Mammary epithelial cell (primary cell): ENCODE measurements at regions not wholly inside any gene's neighbourhood (a gene's known extent, or its start where the extent isn't known, plus 50 kb on each side); places are given as distances from the start of the nearest gene placed in this dataset.

Source experiments
- EZH2 ChIP-seq: IDR thresholded peaks from 2 replicates; pipeline ENCODE4 v1.6.1; 2012; ENCODE audit warnings: low read length, inconsistent platforms, borderline replicate concordance
- TF ChIP-seq, protein P1 (sequence below), 2 donors: IDR thresholded peaks in 1 of 2; conservative IDR thresholded peaks in 1 of 2; 2 replicates each; pipeline ENCODE4 v1.5.1; 2011 to 2012; ENCODE audit warnings: inconsistent platforms in 2 of 2, low read length in 2 of 2, mild to moderate bottlenecking in 2 of 2, control low read depth in 1 of 2, low read depth in 1 of 2; ENCODE audit not compliant: insufficient read depth in 1 of 2; ENCODE audit errors: extremely low read depth in 1 of 2

DNA sequence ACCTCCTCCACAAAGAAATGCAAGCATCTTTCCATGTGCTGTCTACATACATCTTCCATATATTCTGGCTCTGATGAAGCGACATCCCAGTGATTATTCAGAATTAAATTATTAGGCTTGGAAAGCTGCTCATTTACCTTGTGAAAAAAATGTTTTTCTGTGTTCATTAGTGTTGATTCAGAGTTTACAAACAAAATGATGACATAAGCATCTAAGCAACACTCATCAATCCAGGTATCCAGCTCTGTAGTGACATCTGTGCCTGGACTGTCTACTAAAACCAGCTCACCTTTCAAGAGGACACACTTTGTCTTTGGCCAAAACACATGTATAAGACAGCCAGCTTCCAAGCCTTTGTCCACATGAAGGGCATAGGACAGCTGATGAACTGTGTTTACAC is 51.1 kb upstream of the SPATA31C2 start:
- TF ChIP-seq, protein P1, sequence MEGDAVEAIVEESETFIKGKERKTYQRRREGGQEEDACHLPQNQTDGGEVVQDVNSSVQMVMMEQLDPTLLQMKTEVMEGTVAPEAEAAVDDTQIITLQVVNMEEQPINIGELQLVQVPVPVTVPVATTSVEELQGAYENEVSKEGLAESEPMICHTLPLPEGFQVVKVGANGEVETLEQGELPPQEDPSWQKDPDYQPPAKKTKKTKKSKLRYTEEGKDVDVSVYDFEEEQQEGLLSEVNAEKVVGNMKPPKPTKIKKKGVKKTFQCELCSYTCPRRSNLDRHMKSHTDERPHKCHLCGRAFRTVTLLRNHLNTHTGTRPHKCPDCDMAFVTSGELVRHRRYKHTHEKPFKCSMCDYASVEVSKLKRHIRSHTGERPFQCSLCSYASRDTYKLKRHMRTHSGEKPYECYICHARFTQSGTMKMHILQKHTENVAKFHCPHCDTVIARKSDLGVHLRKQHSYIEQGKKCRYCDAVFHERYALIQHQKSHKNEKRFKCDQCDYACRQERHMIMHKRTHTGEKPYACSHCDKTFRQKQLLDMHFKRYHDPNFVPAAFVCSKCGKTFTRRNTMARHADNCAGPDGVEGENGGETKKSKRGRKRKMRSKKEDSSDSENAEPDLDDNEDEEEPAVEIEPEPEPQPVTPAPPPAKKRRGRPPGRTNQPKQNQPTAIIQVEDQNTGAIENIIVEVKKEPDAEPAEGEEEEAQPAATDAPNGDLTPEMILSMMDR (conservative IDR thresholded peaks at IDR 0.05 in 1 of 2, IDR thresholded peaks at IDR 0.05 in 1 of 2; ENCODE audit: extremely low read depth in 1 of 2, insufficient read depth in 1 of 2, low read depth in 1 of 2, low read length in 2 of 2), result no peak
- no peak for TF ChIP-seq EZH2
